GM12892 (cell line): ENCODE measurements at regions not wholly inside any gene's neighbourhood (a gene's known extent, or its start where the extent isn't known, plus 50 kb on each side); places are given as distances from the start of the nearest gene placed in this dataset.
"Not testable (repeated sequence)": the region's sequence is repeated elsewhere in the genome, so short reads cannot be mapped to it uniquely, and the experiment has no call there.

Source experiments
- DNase-seq: peaks from one replicate; pipeline ENCODE4 v3.0.0; 2011; ENCODE audit not compliant: insufficient read length
- FAIRE-seq: peaks from 2 replicates; lab custom pipeline; 2011; peaks lifted over from hg19 to GRCh38; lab: Jason Lieb, UNC
- POLR2A ChIP-seq: IDR thresholded peaks from 2 replicates; pipeline ENCODE4 v1.6.1; 2011; ENCODE audit warnings: low read depth, low read length, control low read depth
- POLR2AphosphoS5 ChIP-seq: IDR thresholded peaks from 2 replicates; pipeline ENCODE4 v1.6.1; 2011; ENCODE audit warnings: low read depth, low read length, control low read depth
- TAF1 ChIP-seq: IDR thresholded peaks from 2 replicates; pipeline ENCODE4 v1.6.1; 2011; ENCODE audit warnings: low read depth, mild to moderate bottlenecking, control low read depth, low read length, borderline replicate concordance

GRCh38 chr14:43338713-43339112, 1168.4 kb downstream of the FSCB start:
- FAIRE-seq (no peak), DNase-seq (no peak)
- TF ChIP-seq POLR2AphosphoS5 (no peak), POLR2A (no peak), TAF1 (no peak)

DNA sequence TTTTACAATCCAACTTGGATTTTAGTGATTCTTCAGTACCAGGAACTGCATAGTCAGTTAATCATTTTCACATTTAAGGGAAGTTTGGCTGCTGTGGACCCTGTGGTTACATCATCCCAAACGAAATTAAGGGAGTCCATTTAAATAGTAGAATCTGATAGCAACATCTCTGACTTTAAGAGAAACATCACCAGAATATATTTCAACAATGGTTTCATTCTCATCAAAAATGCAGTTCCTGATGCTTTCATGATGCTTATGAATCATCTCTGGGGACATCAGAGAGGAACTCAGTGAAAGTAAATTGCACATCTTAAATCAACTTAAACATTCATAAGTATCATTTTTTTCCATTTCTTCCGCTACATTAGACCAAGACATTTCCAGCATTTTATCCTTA, 1170.7 kb downstream of the FSCB start:
- DNase-seq (no peak), FAIRE-seq (no peak)
- TF ChIP-seq TAF1 (no peak), POLR2AphosphoS5 (no peak), POLR2A (no peak)

- not testable (repeated sequence) for DNase-seq, FAIRE-seq
These were observed 1180.3 kb downstream of the FSCB start for GRCh38 chr14:43326501-43327407.

GRCh38 chr14:43316427-43316826, 1190.7 kb downstream of the FSCB start:
- TF ChIP-seq POLR2A = no peak
- no peak for TF ChIP-seq POLR2AphosphoS5
- TF ChIP-seq TAF1 = no peak

GRCh38 chr14:43313719-43314118, 1193.4 kb downstream of the FSCB start:
- TF ChIP-seq POLR2A = no peak
- no peak for TF ChIP-seq POLR2AphosphoS5
- TF ChIP-seq TAF1 = no peak
- FAIRE-seq (no peak), DNase-seq (no peak)

More at GRCh38 chr14:43316427-43316826, 1190.7 kb downstream of the FSCB start:
- FAIRE-seq (no peak), DNase-seq (no peak)

DNA sequence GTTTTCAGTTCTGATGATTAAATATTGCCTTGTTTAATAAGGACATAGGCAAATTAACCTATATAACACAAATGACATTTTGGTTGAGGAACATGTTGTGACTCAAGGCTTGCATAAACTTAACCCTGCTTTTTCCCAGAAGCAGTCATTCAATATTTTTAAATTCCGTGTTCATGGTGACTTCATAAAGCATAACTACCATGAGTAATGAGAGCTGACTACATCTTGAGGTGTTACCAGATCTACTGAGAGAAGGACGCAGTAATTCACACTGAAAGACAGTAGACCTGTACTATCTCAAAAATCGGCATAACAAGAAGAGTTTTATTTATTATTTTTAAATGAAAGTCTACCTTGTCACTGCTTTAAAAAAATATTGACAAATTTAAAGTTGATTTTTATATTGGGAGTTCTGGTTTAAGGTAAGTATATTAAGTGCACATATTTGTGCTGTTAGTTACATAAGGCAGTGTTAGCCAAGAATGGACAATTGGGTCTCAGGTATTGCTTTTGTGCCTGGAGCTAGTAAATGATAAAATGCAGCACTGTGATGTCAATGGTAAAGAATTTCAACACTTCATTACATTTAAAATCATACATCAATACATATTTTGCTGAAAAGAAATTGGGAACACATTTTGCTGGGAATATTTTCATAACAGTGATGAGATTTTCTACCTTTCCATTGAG, 1198.5 kb downstream of the FSCB start:
- TF ChIP-seq POLR2AphosphoS5 = no peak
- TF ChIP-seq TAF1 = no peak
- TF ChIP-seq POLR2A = no peak
- FAIRE-seq (no peak), DNase-seq (no peak)

DNA sequence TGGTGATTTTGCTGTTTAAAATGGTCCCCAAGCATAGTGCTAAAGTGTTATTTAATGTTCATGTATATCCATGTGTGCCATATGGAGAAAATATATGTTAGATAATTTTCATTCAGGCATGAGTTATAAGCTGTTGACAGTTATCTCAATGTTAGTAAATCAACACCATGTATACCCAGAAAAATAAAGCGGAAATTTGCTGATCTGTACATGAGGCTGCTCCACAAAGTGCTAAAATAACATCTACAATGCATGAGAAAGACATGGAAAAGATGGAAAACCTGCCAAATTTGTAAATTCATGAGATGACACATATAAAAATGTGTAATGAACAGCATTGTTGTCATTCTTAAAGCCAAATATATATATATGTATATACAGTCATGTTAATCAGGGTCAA, 1199.2 kb downstream of the FSCB start:
- no peak for FAIRE-seq
- TF ChIP-seq POLR2AphosphoS5 (no peak), POLR2A (no peak), TAF1 (no peak)
- DNase-seq = no peak

- DNase-seq (no peak), FAIRE-seq (no peak)
- TF ChIP-seq POLR2AphosphoS5 (no peak), TAF1 (no peak), POLR2A (no peak)
These were observed 1201.0 kb downstream of the FSCB start for GRCh38 chr14:43306053-43306452.

DNA sequence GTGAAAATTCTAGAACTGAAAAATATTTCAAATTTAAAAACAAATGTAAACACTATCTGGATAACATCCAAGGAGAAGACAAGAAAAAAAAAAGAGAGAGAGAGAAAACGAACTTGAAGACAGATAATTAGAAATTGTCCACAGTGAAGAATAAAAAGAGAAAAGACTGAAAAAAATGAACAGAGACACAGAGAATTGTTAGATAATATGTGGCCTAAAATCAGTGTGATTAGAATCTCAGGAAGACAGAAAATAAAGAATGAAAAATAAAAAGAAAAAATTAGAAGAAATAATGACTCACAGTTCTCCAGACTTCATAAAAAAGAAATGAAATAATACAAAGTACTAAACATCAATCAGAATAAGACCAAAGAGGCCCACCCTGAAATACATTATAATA, 1209.3 kb downstream of the FSCB start:
- TF ChIP-seq TAF1 (no peak), POLR2AphosphoS5 (no peak), POLR2A (no peak)
- no peak for FAIRE-seq
- no peak for DNase-seq

- not testable (repeated sequence) for FAIRE-seq, DNase-seq
These were observed 1211.0 kb downstream of the FSCB start for GRCh38 chr14:43296061-43296460.

- DNase-seq = no peak
- FAIRE-seq = no peak
- TF ChIP-seq TAF1 (no peak), POLR2A (no peak), POLR2AphosphoS5 (no peak)
These were observed 1221.5 kb downstream of the FSCB start for GRCh38 chr14:43285575-43285974.

DNA sequence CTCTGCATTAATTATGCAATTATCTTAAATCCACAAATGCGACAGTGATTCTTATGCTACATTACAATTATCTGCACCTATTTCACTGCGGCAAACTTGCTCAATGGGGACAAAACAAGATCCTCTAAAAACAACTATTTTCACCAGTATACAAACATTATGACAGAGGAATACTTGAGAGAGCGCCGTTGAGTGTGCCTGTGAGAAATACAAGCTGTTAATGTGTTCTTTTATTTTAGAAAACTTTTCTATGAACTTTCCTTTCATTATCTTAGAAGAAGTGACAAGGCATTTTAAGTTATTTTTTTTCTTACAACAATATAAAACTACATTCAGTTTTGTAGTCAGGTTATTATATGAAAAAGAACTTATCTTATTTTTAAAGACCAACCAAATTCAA, 1247.0 kb downstream of the FSCB start:
- no peak for DNase-seq
- FAIRE-seq = no peak
- TF ChIP-seq TAF1 (no peak), POLR2AphosphoS5 (no peak), POLR2A (no peak)
